Caco-2 (cell line): ENCODE measurements at regions not wholly inside any gene's neighbourhood (a gene's known extent, or its start where the extent isn't known, plus 50 kb on each side); places are given as distances from the start of the nearest gene placed in this dataset.
A peak's percentile ranks its signal among the peaks of the same experiment; 100 is the strongest.

ENCODE experiments used
- BruUV-seq: library from RNA; stranded (reverse); fragments of 400-500 nt; replicated peaks from 2 replicates; lab custom pipeline; 2021; lab: Mats Ljungman, UMichigan
- CTCF ChIA-PET: fragments of 300-600 bp; sonication (Branson Sonifier 250); formaldehyde crosslinking; loops from one replicate; lab custom pipeline; 2022; ENCODE audit warnings: antibody characterized with exemption; lab: Charles Lee
- POLR2A ChIA-PET: fragments of 300-600 bp; sonication (Branson Sonifier 250); formaldehyde crosslinking; loops from one replicate; lab custom pipeline; 2022; ENCODE audit warnings: antibody characterized with exemption; lab: Charles Lee
- DNase-seq, 2 experiments: peaks; one replicate each; pipeline versions ENCODE4 v3.0.0 to v3.0.0-alpha.2; 2020 to 2022
- H3K27me3 ChIP-seq: replicated peaks from 2 replicates; pipeline ENCODE4 v1.6.0; 2011; ENCODE audit warnings: low read length; ENCODE audit not compliant: control insufficient read depth, insufficient read depth
- H3K36me3 ChIP-seq: 2 replicates; pipeline ENCODE4 v1.5.1; 2011; ENCODE audit warnings: low read length; ENCODE audit not compliant: control insufficient read depth, insufficient read depth
- H3K4me1 ChIP-seq: fragments of 250-450 bp; sonication (Bioruptor Pico); 2 replicates; pipeline ENCODE4 v1.5.1; 2020; ENCODE audit warnings: mild to moderate bottlenecking
- H3K4me3 ChIP-seq: 2 replicates; pipeline ENCODE4 v1.5.1; 2011; ENCODE audit warnings: low read depth, mild to moderate bottlenecking, control low read depth, low read length
- H3K9me3 ChIP-seq: fragments of 250-450 bp; sonication (Bioruptor Pico); 2 replicates; pipeline ENCODE4 v1.5.1; 2020; ENCODE audit warnings: mild to moderate bottlenecking, moderate library complexity
- H3K27ac Mint-ChIP-seq: one replicate; pipeline ENCODE4 v1.8.0; 2022; ENCODE audit warnings: mixed read lengths; ENCODE audit not compliant: unreplicated experiment
- H3K27me3 Mint-ChIP-seq: one replicate; pipeline ENCODE4 v1.8.0; 2022; ENCODE audit warnings: mixed read lengths; ENCODE audit not compliant: insufficient read depth, unreplicated experiment
- H3K36me3 Mint-ChIP-seq: one replicate; pipeline ENCODE4 v1.8.0; 2022; ENCODE audit warnings: mild to moderate bottlenecking, mixed read lengths; ENCODE audit not compliant: insufficient read depth, unreplicated experiment
- H3K4me1 Mint-ChIP-seq: one replicate; pipeline ENCODE4 v1.8.0; 2022; ENCODE audit warnings: low read depth, mixed read lengths; ENCODE audit not compliant: unreplicated experiment
- H3K4me3 Mint-ChIP-seq: one replicate; pipeline ENCODE4 v1.8.0; 2022; ENCODE audit warnings: mild to moderate bottlenecking, moderate library complexity, mixed read lengths; ENCODE audit not compliant: unreplicated experiment
- H3K9me3 Mint-ChIP-seq: one replicate; pipeline ENCODE4 v1.8.0; 2022; ENCODE audit warnings: mixed read lengths; ENCODE audit not compliant: unreplicated experiment
- CTCF ChIP-seq, 2 experiments: fragments of 200-600 bp in 1 of 2; IDR thresholded peaks; 1 replicate in 1 of 2; 2 replicates in 1 of 2; pipeline versions ENCODE4 v1.5.1 to v1.8.0; 2011 to 2022; ENCODE audit warnings: antibody characterized with exemption in 1 of 2, control low read depth in 1 of 2, inconsistent platforms in 1 of 2, low read depth in 1 of 2, low read length in 1 of 2, mild to moderate bottlenecking in 1 of 2, moderate library complexity in 1 of 2; ENCODE audit not compliant: insufficient read depth in 1 of 2, severe bottlenecking in 1 of 2, unreplicated experiment in 1 of 2
- intact Hi-C: fragments of 100-400 bp; cut with micrococcal nuclease; formaldehyde crosslinking; loops from one replicate; pipeline ENCODE4 v1.10.0; 2022; ENCODE audit not compliant: unreplicated experiment

- no peak for TF ChIP-seq CTCF (IDR thresholded peaks at IDR 0.05; ENCODE audit: insufficient read depth in 1 of 2, low read depth in 1 of 2, low read length in 1 of 2, severe bottlenecking in 1 of 2, unreplicated experiment in 1 of 2)
- Histone ChIP-seq H3K4me3 (no peak overlapping the region), H3K9me3 (no peaks in the 10 kb centered on the region), H3K4me1 (no peaks in the 10 kb centered on the region), H3K36me3 (no peaks in the 10 kb centered on the region), H3K27me3 (no peaks in the 10 kb centered on the region)
- H3K9me3 Mint-ChIP-seq = no peaks in the 10 kb centered on the region
- no peak overlapping the region for H3K4me3 Mint-ChIP-seq
- no peaks in the 10 kb centered on the region for H3K36me3 Mint-ChIP-seq
- ChIA-PET POLR2A (no interaction called here), CTCF (no interaction called here)
- intact Hi-C loops = no loop called here
- no TSS peak for BruUV-seq
- no peak overlapping the region for H3K27ac Mint-ChIP-seq
- DNase-seq = no peak
- H3K4me1 Mint-ChIP-seq = no peaks in the 10 kb centered on the region
- peaks cover 2% of the 10 kb centered on the region for H3K27me3 Mint-ChIP-seq
These were observed 138.9 kb upstream of the HDAC4 start for GRCh38 chr2:239539776-239540100.

GRCh38 chr2:239539083-239539775 lies 138.4 kb upstream of the HDAC4 start:
- no peaks in the 10 kb centered on the region for H3K36me3 ChIP-seq
- H3K27me3 Mint-ChIP-seq = peaks cover 2% of the 10 kb centered on the region
- H3K4me1 Mint-ChIP-seq = no peaks in the 10 kb centered on the region
- peak in 1 of 2 experiments; percentile 5 for DNase-seq
- no peak for TF ChIP-seq CTCF (IDR thresholded peaks at IDR 0.05; ENCODE audit: insufficient read depth in 1 of 2, low read depth in 1 of 2, low read length in 1 of 2, severe bottlenecking in 1 of 2, unreplicated experiment in 1 of 2)
- no peak overlapping the region for H3K4me3 ChIP-seq
- no peak overlapping the region for H3K27ac Mint-ChIP-seq
- H3K36me3 Mint-ChIP-seq = no peaks in the 10 kb centered on the region
- H3K9me3 Mint-ChIP-seq = no peaks in the 10 kb centered on the region
- H3K4me1 ChIP-seq = no peaks in the 10 kb centered on the region
- H3K4me3 Mint-ChIP-seq = no peak overlapping the region
- no peaks in the 10 kb centered on the region for H3K9me3 ChIP-seq
- no TSS peak for BruUV-seq
- ChIA-PET POLR2A (no interaction called here), CTCF (no interaction called here)
- intact Hi-C loops = no loop called here
- H3K27me3 ChIP-seq = no peaks in the 10 kb centered on the region

- TF ChIP-seq CTCF (IDR thresholded peaks at IDR 0.05; ENCODE audit: insufficient read depth in 1 of 2, low read depth in 1 of 2, low read length in 1 of 2, severe bottlenecking in 1 of 2, unreplicated experiment in 1 of 2) = no peak
- Mint-ChIP-seq H3K4me1 (no peaks in the 10 kb centered on the region), H3K27me3 (peaks cover 2% of the 10 kb centered on the region), H3K9me3 (no peaks in the 10 kb centered on the region), H3K4me3 (no peak overlapping the region), H3K27ac (no peak overlapping the region), H3K36me3 (no peaks in the 10 kb centered on the region)
- no peaks in the 10 kb centered on the region for H3K4me1 ChIP-seq
- POLR2A ChIA-PET = no interaction called here
- no peak overlapping the region for H3K4me3 ChIP-seq
- no peaks in the 10 kb centered on the region for H3K27me3 ChIP-seq
- CTCF ChIA-PET = no interaction called here
- peak in 1 of 2 experiments; percentile 1 for DNase-seq
- intact Hi-C loops = no loop called here
- H3K36me3 ChIP-seq = no peaks in the 10 kb centered on the region
- H3K9me3 ChIP-seq = no peaks in the 10 kb centered on the region
- BruUV-seq = no TSS peak
These were observed 137.7 kb upstream of the HDAC4 start for GRCh38 chr2:239538357-239539052.
